ENCODE measurements at regions not wholly inside any gene's neighbourhood (a gene's known extent, or its start where the extent isn't known, plus 50 kb on each side); places are given as distances from the start of the nearest gene placed in this dataset.

DNA sequence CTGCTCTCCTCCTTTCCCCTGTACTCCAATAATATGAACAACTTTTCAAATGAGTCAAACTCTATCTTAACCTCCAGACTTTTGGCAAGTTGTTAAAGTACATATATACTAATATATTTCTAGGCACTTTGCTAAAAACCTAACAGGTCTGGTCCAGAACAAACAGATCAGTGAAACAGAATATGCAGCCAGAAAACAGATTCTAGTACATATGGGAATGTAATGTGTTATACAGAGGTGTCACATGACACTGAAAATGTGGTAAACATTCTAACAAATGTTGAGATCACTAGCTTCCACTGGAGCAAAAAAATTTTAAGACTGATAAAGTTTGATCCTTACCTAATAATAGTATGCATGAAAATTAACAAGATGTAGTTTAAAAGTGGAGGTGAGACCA lies 136.9 kb downstream of the OR2K2 start:
- DNase-seq, result no peak

DNA sequence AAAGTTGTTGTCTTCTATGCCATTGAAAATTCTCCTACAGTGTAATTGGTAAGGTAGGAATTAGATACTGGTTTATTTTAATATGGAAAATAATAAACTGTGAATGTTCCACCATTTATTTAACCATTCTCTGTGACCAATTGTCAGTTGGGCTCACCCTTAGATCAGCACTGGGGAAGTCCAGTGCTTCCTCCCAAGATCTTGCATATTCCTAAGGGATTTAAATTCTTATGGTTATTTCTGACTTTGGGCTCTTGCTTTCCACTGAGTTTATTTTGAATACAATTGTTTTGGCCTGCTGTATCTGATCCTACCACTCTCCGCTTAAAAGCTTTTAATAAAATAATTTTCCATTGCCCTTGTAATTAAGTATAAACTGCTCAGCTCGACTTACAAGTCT lies 137.4 kb downstream of the OR2K2 start:
- DNase-seq, result no peak

DNA sequence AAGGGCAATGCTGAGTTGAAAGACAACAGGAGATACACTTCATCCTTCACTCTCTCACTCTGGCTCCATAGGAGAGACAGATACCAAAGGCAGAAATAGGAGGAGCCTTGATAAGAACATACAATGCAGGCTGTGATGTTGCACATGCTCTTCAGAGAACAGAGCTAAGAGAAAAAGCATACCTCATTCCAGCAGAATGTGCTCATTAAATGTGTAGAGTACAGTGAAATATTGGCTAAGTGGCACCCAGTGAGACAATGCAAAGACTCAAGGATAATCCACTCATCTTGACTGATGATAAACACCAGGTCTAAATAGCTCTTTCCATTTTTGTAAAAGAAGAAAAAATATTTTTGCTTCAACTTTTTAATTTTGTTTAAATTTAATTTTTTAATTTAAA lies 139.7 kb downstream of the OR2K2 start:
- DNase-seq, result no peak

DNA sequence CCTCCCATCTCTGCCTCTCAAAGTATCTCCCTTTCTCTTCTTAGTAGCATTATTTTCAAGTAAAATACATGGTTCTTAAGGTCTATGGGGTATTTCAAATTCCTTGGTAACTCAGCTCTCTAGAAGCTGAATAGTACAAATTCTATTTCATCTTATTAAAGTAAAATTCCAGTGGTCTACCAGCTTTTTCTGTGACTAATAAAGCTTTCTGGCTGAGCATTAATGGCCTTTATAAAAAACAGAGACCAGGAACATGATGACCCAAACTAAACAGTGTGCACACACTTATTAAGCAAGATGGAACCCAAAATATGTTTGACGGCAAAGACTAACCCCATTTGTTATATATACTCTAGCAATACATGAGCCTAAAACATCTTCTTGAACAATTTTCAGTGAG lies 142.6 kb downstream of the OR2K2 start:
- no peak for DNase-seq

DNA sequence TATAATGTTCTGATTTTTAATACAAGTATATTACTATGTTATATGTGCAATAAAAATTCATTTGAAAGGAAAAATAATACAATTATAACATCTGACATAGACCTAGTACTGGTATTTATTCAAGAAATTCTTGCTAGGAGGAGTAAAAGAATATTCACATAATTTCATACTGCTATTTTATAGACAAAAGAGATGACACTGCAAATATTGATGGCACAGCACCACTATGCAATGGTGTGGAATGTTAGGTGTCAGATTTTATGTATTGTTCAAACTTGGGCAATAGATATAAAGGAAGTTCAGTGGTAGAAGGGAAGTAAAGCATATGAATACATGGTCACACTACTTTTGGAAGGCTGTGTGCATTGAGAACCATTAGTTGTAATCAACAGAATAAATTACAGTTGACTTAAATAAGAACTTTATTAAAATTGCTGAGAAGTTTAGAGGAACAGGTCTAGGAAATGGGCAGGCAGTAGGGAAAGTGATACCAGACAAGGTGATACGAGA lies 143.9 kb downstream of the OR2K2 start:
- DNase-seq, result no peak

DNA sequence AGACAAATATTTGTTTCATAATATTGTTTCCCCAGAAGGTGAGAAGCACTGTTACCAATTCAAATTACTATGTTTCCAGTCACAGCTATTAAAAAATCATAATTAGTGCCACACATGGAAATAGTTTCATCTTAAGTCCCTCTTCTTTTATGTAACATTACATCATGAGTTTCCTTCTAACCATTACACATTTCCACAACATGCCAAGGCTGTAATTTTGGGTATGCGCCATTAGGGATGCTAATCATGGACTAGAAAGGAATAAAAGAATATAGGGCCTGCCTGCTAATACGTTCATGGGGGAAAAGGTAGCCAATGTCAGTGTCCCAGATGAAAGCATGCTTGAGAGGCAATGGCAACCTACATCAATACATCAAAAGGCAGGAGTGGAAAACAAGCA lies 142.5 kb upstream of the LPAR1 start:
- no peak for DNase-seq

DNA sequence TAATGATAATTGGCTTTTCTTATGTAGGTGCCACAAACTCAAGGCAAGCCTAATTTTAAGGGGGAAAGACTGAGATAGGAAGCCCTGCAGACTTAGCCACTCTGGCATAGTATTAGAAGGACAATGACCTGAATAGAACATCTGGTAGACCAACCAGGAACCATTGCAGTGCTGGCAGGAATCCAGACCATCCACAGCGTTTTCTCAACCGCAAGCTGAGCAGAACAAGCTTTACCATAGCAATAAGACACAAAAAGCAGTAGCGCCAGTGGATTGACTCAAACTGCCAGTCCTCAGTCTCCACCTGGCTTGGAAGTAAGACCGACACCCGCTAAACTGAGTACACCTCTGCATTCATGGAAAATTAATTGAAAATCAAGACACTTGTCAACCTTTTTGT lies 141.3 kb upstream of the LPAR1 start:
- DNase-seq, result no peak

DNA sequence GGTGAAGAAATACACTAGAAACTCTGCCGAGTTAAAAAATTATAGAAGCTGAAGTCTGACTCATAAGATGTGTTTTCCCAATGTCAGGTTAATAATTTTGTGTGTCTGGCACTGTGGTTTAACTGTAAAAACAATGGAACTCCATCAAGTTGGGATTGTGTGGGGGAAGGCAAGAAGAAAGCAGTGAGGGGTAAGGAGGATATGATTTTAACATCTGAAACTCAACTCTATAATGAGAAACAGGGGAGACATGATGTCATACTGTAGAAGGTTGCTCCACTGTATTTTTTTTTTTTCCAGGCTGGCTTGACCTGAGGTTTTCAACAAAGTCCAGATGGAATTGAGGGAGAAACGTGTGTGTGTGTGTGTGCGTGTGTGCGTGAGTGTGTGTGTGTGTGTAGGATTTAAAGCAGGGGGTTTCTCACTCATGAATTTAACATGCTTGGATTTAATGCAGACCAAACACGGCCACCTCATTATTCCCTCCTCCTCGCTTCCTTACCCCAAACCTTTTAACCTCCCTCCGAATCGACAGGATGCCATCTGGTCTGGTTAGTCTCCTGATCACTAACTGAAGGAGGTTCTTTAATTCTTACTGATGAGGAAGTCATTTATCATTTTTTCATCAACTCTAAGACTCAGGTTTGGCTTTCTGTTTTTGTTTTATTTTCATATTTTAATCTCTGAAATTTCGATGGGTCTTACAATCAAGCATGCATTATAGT lies 140.2 kb upstream of the LPAR1 start:
- peak; percentile 12 for DNase-seq

DNA sequence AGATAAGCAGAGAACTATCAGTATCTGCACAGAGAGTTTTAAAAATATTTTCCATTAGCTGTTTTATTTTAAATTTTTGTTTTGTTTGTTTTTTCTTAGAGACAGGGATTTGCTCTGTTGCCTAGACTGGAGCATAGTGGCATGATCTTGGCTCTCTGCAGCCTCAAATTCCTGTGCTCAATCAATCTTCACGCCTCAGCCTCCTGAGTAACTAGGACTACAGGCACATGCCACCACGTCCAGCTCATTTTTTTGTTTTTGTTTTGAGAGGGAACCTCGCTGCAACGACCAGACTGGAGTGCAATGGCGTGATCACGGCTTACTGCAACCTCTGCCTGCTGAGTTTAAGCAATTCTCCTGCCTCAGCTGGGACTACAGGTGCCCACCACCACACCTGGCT lies 138.2 kb upstream of the LPAR1 start:
- no peak for DNase-seq

DNA sequence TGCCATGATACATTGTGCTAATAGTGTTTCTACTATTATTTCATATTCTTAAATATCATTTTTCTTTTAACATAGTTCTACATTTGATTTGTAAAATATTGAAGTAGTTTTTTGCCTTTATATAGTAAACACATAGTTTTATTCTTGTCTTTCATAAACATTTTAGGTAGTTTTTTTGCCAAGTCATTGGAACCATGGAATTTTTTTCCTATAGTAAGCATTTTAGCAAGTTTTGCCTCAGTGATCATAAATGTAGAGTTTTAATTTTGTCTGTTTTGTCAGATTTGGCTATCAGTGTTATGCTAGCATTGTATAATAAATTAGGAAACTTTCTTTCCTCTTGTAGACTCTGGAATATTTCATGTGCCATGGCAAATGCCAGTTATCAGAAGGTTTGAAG lies 137.1 kb upstream of the LPAR1 start:
- DNase-seq, result no peak

DNA sequence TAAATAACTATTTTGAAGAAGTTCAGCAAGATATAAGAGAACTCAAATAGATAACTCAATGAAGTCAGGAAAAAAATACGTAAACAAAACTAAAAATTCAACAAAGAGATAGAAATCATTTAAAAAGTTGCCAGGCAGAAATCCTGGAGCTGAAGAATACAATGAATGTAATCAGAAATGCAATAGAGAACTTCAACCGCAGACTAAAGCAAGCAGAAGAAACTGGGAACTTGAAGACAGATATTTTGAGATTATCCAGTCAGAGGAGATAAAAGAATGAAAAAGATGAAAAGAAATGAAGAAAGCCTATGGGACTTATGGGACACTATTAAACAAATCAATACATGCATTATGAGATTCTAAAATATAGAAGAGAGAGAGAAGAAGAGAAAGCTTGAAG lies 129.1 kb upstream of the LPAR1 start:
- no peak for DNase-seq

DNA sequence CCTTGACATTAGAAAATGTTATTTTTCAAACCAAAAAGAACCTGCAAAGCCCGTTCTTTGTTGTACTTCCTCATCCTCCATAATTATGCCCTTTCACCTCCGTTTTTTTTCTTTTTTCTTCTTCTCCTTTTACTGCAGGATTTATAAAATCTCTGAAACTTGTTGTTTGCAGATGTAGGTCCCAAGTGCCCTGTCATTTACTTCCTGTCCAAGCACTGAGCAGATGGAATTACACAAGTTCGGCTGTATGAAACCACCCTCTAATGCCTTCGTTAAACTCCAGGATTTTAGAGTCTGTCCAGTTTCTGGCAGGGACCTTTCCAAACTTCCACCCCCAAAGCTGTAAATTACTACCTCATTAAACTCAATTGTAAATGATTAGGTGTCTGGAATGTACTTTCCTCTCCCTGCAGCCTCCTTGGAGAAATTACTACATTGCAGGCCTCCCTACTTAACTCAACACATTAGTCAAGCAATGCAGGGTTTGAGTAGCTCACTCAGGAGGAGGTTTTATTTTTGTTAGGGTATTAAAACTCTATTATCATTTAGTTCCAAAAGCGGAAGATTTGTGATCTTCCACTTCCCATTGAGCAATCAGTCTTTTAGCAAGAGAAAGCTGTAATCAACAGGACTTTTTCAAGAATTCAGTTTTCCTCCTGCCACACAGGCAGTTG lies 125.6 kb upstream of the LPAR1 start:
- peak; percentile 39 for DNase-seq

DNA sequence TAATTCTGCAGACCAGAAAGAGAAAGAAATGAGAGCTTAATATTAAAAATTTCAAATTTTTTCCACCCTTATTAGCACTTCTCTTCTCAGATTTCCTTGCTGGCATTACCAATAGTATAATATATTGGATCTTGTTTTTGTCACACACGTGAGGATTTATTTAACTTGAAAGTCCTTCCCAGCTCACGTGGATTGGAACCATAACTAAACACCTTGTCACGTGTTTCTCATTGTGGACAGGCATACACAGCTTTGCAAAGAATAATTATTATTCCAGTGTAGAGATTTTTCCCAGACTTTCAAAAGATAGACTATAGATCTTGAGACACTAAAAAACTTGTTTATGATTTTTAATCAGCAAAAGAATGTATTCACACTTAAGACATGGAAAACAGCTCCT lies 123.8 kb upstream of the LPAR1 start:
- no peak for DNase-seq

DNA sequence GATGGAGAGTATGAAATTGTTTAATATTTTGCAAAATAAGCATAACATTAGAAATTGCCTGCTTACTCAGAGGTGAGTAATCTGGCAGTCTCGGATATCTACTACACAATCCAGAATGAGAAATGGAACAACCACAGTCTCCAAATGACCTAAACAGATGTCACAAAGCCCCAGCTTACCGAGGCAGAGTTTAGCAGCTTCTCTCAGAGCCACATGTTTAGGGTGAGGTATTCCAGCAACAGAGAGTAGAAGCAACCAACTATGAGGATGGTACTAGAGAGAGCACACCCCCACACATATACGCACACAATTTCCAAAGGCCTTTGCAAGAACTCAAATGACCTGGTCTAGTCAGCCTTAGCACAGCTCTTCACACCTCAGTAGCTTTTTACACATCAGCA lies 122.7 kb upstream of the LPAR1 start:
- no peak for DNase-seq

DNA sequence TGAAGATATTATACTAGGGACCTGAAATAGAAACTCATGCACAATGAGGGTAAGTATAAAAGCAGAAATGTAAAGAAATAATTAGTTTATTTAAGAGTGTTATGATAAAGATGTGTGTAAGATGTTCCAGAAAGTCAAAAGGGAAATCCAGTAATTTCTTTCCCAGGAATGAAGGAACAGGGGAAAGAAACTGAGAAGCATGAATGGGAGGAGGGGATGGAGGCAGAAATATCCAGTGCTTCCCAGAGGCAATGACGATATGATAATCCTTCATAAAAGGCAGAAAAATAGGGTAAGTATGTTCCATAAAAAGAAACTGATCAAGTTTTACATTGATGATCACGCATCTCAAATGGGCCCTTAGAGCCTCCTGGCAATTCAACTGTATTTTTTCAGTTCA lies 120.7 kb upstream of the LPAR1 start:
- no peak for DNase-seq

DNA sequence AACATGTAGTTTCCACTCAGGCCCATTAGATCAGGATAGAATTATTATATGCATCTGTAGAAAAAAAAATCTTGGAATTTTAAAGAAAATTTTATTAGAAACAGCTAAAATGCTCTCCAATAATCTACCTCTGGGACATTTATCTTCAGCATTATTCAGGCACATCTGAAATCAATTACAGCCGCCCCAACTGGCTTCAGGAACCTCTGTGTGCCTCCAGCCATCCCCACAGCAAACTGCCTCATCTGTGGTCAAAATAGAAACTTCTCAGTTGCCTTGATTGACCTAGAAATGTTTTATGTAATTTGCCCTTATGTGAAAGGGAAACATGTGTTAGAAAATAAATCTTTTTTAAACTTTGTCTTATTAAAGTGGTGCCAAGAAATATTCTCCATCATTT lies 120.1 kb upstream of the LPAR1 start:
- DNase-seq, result no peak

DNA sequence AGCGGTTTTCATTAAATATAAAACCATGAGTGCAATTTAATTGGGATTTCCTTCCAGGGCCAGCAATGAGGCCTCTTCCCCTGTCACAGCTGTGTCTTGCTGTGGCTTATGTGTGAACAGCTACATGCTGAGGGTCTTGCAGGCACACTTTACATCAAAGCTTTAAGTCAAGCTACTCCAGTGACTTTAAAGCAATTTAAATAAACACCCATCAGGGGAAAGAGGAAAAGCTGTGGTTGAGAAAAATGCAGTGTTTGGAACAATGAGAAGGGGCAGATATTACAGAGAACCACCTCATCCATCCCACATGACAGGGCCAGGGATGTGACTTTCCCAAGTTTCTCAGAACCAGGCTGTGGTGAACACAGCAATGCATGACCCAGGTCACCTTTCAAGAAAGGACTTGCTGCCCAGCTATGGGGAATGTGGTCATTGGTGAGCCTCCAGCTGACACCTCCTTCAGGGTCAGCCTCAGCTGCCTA lies 115.9 kb upstream of the LPAR1 start:
- DNase-seq, result no peak

DNA sequence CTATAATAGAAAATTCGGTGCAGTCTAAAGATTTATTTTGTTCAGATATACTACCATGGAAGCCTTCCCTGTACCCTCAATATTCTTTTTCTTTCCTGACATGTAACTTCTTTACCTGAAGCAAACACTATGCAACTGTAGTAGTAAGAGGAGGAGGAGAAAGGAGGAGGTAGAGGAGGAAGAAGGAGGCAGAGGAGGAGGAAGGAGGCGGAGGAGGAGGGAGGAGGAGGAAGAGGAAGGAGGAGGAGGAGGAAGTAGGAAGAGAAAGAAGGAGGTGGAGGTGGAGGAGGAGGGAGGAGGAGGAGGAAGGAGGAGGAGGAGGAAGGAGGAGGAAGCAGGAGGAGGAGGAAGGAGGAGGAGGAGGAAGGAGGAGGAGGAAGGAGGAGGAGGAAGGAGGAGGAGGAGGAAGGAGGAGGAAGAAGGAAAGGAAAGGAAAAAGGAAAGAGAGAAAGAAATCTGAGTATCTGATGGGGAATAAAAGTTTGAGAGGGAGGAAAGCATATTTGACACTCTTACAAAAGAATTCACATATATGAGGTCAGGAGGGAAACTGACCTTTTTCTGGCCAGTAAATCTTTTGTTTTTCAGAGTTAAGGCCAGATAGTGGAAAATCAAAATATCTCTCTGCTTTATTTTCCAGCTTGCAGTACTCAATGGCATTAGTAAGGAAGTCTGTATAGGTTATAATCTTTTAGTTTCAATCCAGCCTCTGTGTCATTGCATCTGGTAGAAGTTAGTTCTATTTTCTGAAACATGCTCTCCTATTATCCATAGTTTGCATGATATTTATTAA lies 114.5 kb upstream of the LPAR1 start:
- no peak for DNase-seq

DNA sequence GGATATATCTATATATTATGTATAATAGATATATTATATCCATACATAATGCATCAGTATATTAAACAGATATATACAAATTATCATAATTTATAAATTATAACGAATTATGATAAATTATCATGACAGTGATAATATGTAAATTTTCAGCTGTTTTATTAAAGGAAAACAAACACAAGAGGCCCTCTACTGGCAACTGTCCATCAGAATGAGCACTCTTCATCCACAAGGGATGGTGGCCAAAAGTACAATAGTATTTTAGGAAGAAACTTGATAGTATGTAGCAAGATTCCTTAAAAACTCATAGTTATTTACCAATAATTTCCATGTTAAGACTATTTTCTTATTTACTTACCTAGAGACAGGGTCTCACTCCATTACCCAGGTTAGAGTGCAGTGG lies 113.3 kb upstream of the LPAR1 start:
- no peak for DNase-seq

DNA sequence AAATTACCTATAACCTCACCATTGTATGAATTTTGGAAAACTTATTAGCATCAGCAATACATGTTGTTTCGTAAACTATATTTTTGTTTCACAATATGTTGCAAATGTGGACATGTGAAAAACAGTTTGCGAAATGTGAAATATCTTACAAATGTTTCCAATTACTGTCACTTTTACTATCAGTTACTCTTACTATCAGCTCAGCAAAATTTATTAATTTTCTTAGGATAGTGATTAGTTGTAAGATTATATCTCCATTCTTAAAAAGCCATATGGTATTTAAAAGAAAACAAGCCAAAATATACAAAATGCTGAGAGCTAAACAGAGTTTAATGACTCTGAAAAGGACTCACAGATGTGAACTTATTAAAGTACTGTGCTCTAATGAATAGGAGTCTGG lies 111.9 kb upstream of the LPAR1 start:
- DNase-seq, result no peak

DNA sequence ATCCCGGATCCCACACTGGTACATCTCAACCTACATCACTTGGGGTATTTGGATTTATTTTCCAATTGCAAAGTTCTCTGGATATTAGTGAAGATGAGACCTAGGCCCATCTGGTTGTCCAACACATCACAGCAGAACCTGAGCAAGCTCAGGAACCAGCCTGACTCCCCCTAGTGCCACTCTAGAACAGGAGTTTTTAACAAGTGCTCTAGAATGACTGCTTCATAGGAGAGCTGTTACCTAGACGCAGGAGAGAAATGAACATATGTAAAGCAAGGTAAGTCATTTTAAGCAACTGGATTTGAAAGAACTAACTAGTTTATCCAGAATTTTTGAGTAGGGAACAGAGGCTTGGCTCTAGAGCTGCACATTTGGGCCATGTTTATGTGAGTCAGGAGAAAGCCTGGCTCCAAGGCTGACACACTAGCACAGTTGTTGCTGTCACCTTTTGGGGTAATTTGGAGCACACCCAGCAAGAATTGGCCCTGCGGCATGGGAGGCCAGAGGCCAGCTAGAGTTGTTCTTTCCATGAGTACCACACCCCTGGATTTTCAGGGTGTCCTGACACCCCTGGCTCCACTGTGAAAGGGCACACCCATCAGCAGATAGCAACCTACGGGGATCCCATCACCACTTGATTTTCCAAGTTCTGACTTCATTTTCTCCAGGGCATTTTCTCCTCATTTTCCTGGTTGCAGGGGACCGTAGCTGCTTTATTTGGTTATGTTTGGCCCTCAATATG lies 110.9 kb upstream of the LPAR1 start:
- no peak for DNase-seq
